ENCODE measurements at regions not wholly inside any gene's neighbourhood (a gene's known extent, or its start where the extent isn't known, plus 50 kb on each side); places are given as distances from the start of the nearest gene placed in this dataset.
A peak's percentile ranks its signal among the peaks of the same experiment; 100 is the strongest.
"Not testable (repeated sequence)": the region's sequence is repeated elsewhere in the genome, so short reads cannot be mapped to it uniquely, and the experiment has no call there.

DNA sequence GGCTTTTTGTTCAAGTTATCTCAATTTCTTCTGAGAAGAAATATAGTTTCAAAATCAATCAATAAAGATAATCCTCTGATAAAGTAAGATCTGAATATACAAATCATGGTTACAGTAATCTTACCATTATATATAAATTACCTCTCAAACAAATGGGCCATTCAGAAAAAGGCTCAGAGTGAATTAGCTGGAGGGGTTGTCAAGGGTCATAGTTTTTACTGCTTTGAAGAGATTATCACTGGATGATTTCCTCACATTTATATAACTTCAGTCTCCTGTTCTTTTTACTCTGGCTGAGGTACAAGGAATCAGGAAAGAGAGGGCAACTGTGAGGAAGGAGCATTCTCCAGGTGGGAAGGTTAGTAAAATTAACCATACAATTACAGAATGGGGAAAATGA lies 148.6 kb upstream of the ELL2 start:
- H3K4me3 ChIP-seq: no peak overlapping the region
- H3K27ac ChIP-seq: no peak overlapping the region
- no peaks in the 10 kb centered on the region for H3K4me1 ChIP-seq
- no peak for TF ChIP-seq Cebpa-rat (IDR thresholded peaks at IDR 0.05)
- no peaks in the 10 kb centered on the region for H3K27me3 ChIP-seq
- H3K9ac ChIP-seq: no peak overlapping the region
- H4K20me1 ChIP-seq: no peaks in the 10 kb centered on the region
- no peaks in the 10 kb centered on the region for H3K36me3 ChIP-seq
- H3K4me2 ChIP-seq: no peak overlapping the region
- no peaks in the 10 kb centered on the region for H3K9me3 ChIP-seq (replicated peaks in 1 of 11)

DNA sequence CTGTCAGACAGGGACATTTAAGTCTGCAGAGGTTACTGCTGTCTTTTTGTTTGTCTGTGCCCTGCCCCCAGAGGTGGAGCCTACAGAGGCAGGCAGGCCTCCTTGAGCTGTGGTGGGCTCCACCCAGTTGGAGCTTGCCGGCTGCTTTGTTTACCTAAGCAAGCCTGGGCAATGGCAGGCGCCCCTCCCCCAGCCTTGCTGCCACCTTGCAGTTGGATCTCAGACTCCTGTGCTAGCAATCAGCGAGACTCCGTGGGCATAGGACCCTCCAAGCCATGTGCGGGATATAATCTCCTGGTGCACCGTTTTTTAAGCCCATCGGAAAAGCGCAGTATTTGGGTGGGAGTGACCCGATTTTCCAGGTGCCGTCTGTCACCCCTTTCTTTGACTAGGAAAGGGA lies 147.0 kb upstream of the ELL2 start:
- not testable (repeated sequence) for H3K4me2 ChIP-seq; H4K20me1 ChIP-seq; H3K4me3 ChIP-seq; H3K4me1 ChIP-seq; H3K27ac ChIP-seq; H3K9me3 ChIP-seq (replicated peaks in 1 of 11); H3K36me3 ChIP-seq; H3K27me3 ChIP-seq; H3K9ac ChIP-seq

DNA sequence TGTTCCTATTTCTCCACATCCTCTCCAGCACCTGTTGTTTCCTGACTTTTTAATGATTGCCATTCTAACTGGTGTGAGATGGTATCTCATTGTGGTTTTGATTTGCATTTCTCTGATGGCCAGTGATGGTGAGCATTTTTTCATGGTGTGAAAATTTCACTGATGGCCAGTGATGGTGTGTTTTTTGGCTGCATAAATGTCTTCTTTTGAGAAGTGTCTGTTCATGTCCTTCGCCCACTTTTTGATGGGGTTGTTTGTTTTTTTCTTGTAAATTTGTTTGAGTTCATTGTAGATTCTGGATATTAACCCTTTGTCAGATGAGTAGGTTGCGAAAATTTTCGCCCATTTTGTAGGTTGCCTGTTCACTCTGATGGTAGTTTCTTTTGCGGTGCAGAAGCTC lies 142.2 kb upstream of the ELL2 start:
- not testable (repeated sequence) for H3K27ac ChIP-seq

DNA sequence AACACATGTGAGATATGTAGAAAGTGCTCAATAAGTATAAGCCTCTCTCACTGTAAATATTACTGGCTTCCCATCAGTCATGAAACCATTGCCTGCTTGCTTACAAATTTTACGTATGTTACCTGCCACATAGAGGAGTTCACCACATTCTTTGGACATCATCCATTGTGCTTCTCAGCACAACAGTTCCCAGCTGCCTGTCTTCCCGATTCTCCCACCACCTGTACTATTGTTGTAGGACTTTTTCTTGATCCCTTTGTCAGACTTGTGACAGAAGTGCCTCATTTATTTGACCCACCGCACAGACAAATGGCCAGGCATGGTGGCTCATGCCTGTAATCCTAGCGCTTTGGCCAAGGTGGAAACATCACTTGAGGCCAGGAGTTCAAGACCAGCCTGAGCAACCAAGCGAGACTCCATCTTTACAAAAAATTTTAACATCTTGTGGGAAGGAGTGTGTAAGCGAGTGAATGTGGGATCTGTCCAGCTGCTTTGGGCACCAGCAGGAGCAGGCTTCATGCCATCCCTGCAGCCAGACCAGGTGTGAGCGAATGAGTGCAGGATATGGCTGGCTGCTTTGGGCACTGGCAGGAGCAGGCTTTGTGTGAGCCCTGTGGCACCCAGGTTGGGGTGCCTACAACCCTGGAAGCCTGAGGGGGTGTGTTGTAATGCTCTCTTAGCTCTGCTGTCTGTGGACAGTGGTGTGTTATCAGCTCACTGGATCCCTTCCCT lies 139.9 kb upstream of the ELL2 start:
- Histone ChIP-seq H3K9ac (no peak overlapping the region), H3K36me3 (no peaks in the 10 kb centered on the region), H4K20me1 (no peaks in the 10 kb centered on the region), H3K4me1 (peaks cover 0 to 2% (median 0%) of the 10 kb centered on the region in 10 experiments; a peak in 1 of 20 replicates), H3K27me3 (no peaks in the 10 kb centered on the region), H3K4me3 (no peak overlapping the region), H3K27ac (no peak overlapping the region), H3K4me2 (no peak overlapping the region), H3K9me3 (replicated peaks in 1 of 11) (peaks cover 0 to 9% (median 0%) of the 10 kb centered on the region in 11 experiments; a peak in 1 of 22 replicates)
- TF ChIP-seq Cebpa-rat (IDR thresholded peaks at IDR 0.05): no peak

More for the DNA sequence above, 142.2 kb upstream of the ELL2 start:
- H3K4me1 ChIP-seq; H4K20me1 ChIP-seq; H3K27me3 ChIP-seq; H3K36me3 ChIP-seq; H3K9me3 ChIP-seq (replicated peaks in 1 of 11); H3K9ac ChIP-seq; H3K4me3 ChIP-seq; H3K4me2 ChIP-seq: not testable (repeated sequence)

DNA sequence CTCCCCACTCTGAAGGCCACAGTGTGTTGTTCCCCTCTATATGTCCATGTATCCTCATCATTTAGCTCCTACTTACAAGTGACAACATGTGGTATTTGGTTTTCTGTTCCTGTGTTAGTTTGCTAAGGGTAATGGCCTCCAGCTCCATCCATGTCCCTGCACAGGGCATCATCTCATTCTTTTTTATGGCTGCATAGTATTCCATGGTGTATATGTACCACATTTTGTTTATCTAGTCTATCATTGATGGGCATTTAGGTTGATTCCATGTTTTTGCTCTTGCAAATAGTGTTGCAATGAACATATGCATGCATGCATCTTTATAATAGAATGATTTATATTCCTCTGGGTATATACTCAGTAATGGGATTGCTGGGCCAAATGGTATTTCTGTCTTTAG lies 135.8 kb upstream of the ELL2 start:
- H4K20me1 ChIP-seq; H3K27ac ChIP-seq; H3K4me2 ChIP-seq; H3K4me3 ChIP-seq; H3K27me3 ChIP-seq; H3K36me3 ChIP-seq; H3K9me3 ChIP-seq (replicated peaks in 1 of 11); H3K9ac ChIP-seq: not testable (repeated sequence)
- peaks cover 0 to 21% (median 0%) of the 10 kb centered on the region in 10 experiments; a peak in 6 of 20 replicates for H3K4me1 ChIP-seq

DNA sequence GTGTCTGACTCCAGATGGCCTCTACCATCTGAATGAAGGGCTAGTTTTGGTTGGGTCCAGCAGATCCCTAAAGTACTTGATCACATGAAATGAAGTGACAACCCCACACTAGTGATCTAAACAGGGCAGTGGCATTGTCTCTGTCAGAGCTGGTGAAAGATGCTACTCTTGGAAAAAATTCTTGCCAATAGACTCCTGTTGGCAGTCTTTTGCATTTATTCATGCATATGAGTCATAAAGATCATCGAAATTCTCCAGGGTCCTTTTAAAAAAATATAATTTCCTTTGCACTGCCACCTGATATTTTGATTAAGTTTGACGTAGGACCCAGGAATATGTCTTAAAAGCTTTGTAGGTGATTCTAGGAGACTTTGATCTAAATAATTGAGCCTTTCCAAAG lies 135.1 kb upstream of the ELL2 start:
- no peaks in the 10 kb centered on the region for H3K27me3 ChIP-seq
- no peak for TF ChIP-seq Cebpa-rat (IDR thresholded peaks at IDR 0.05)
- H3K4me2 ChIP-seq: peak overlapping the region in 2 of 11 experiments; percentile 2 to 28; a peak in 2 of 22 replicates
- H3K4me1 ChIP-seq: peaks cover 0 to 21% (median 0%) of the 10 kb centered on the region in 10 experiments; a peak in 6 of 20 replicates
- H3K9ac ChIP-seq: no peak overlapping the region
- no peaks in the 10 kb centered on the region for H3K36me3 ChIP-seq
- H3K9me3 ChIP-seq (replicated peaks in 1 of 11): peaks cover 0 to 9% (median 0%) of the 10 kb centered on the region in 11 experiments; a peak in 1 of 22 replicates
- no peak overlapping the region for H3K27ac ChIP-seq
- no peak overlapping the region for H3K4me3 ChIP-seq
- no peaks in the 10 kb centered on the region for H4K20me1 ChIP-seq

DNA sequence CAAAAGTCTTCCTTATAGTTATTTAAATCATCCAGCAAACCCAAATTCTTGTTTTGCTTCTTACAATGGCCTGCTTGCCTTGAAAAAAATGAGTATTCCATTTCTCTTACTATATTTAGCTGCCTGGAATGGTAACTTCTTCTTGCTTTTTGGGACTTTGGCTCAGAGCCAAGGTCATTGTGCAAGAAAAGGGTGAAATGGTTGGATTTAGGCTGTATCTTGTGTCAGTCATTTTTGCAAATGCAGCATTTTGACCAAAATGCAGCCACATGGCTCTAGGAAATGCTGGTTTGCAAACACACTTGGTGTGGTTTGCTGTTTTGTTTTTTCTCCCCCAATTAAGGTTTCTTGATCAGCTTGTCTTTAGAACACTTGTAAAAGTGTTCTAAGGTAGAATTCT lies 133.3 kb upstream of the ELL2 start:
- no peak for TF ChIP-seq Cebpa-rat (IDR thresholded peaks at IDR 0.05)
- peaks cover 0 to 26% (median 0%) of the 10 kb centered on the region in 10 experiments; a peak in 7 of 20 replicates for H3K4me1 ChIP-seq
- H3K36me3 ChIP-seq: no peaks in the 10 kb centered on the region
- no peak overlapping the region for H3K4me3 ChIP-seq
- peak overlapping the region in 3 of 11 experiments; percentile 45 to 72 (median 66); a peak in 6 of 22 replicates for H3K4me2 ChIP-seq
- no peaks in the 10 kb centered on the region for H3K27me3 ChIP-seq
- H3K27ac ChIP-seq: no peak overlapping the region
- no peaks in the 10 kb centered on the region for H4K20me1 ChIP-seq
- peaks cover 0 to 9% (median 0%) of the 10 kb centered on the region in 11 experiments; a peak in 1 of 22 replicates for H3K9me3 ChIP-seq (replicated peaks in 1 of 11)
- H3K9ac ChIP-seq: no peak overlapping the region

DNA sequence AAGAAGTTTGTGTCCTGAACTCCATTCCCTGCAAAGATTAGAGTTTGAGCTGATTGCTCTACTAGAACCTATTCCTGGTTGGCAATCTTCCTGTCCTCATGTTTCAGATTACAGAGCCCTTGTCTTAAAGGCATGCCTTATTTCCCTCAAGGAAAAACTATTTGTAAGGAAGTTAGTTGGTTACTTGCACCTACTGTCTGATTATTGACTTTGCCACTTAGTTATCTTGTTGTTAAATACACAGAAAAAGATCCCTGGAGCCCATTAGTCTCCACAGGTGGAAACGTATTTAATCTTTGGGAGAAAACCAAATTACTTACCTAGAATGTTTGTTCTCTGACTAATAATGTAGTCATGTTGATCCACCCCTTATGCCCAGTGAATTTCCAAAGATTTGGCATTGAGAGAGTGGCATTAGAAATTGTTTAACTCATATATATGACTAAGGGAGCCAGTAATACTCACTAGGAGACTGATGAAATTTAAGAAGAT lies 132.3 kb upstream of the ELL2 start:
- Histone ChIP-seq H3K36me3 (no peaks in the 10 kb centered on the region), H3K9ac (no peak overlapping the region), H3K4me3 (no peak overlapping the region), H3K27ac (no peak overlapping the region), H3K9me3 (replicated peaks in 1 of 11) (peaks cover 0 to 9% (median 0%) of the 10 kb centered on the region in 11 experiments; a peak in 1 of 22 replicates), H3K27me3 (no peaks in the 10 kb centered on the region), H4K20me1 (no peaks in the 10 kb centered on the region), H3K4me1 (peaks cover 0 to 26% (median 0%) of the 10 kb centered on the region in 10 experiments; a peak in 7 of 20 replicates), H3K4me2 (no peak overlapping the region; a peak in 1 of 22 replicates)
- no peak for TF ChIP-seq Cebpa-rat (IDR thresholded peaks at IDR 0.05)

DNA sequence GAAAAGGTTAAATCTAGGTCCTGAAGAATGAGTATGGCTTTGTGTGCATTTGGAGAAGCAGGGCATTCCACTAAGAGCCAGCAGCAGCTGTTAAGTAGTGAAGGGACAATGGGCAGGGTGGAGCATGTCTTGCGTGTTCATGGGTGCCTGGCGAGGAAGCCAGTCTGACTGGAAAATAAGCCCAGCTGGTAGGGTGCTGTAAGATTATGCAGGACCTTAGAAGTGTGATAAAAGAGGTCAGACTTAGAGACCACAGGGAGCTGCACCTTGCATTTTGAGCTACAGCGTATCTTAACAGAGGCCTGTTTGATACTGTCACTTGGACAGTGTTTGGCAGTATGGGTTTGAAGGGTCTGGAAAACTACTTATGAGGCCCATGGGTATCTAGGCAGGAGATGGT lies 131.7 kb upstream of the ELL2 start:
- Histone ChIP-seq H3K4me3 (no peak overlapping the region), H3K9me3 (replicated peaks in 1 of 11) (peaks cover 0 to 7% (median 0%) of the 10 kb centered on the region in 11 experiments; a peak in 1 of 22 replicates), H3K27me3 (no peaks in the 10 kb centered on the region), H3K27ac (no peak overlapping the region), H3K36me3 (no peaks in the 10 kb centered on the region), H3K9ac (no peak overlapping the region), H3K4me2 (no peak overlapping the region), H4K20me1 (no peaks in the 10 kb centered on the region), H3K4me1 (peaks cover 0 to 26% (median 0%) of the 10 kb centered on the region in 10 experiments; a peak in 7 of 20 replicates)
- TF ChIP-seq Cebpa-rat (IDR thresholded peaks at IDR 0.05): no peak

DNA sequence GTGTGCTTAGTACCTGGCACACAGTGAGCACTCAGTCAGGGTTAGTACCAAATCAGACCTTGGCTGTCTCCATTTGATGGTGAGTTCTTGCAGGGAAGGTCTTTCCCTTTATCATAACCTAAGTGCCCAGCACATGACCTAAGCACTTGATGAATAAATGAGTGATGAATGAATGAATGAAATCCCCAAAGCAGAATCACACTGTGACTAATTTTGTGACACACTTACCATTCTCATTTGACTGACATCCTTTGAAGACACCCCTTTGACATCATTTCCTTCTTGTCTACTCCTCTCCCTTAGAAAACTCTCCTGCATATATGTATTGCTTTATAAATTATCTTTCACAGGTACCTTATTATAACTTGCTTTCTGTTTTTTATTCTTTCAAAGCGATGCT lies 130.2 kb upstream of the ELL2 start:
- Histone ChIP-seq H3K27me3 (no peaks in the 10 kb centered on the region), H3K4me1 (peaks cover 0 to 26% (median 0%) of the 10 kb centered on the region in 10 experiments; a peak in 7 of 20 replicates), H3K36me3 (no peaks in the 10 kb centered on the region), H4K20me1 (no peaks in the 10 kb centered on the region), H3K9me3 (replicated peaks in 1 of 11) (no peaks in the 10 kb centered on the region), H3K4me3 (no peak overlapping the region), H3K4me2 (no peak overlapping the region), H3K9ac (no peak overlapping the region), H3K27ac (no peak overlapping the region)
- TF ChIP-seq Cebpa-rat (IDR thresholded peaks at IDR 0.05): no peak
